ENCODE measurements at regions not wholly inside any gene's neighbourhood (a gene's known extent, or its start where the extent isn't known, plus 50 kb on each side); places are given as distances from the start of the nearest gene placed in this dataset.
A peak's percentile ranks its signal among the peaks of the same experiment; 100 is the strongest.
"Not testable (repeated sequence)": the region's sequence is repeated elsewhere in the genome, so short reads cannot be mapped to it uniquely, and the experiment has no call there.

DNA sequence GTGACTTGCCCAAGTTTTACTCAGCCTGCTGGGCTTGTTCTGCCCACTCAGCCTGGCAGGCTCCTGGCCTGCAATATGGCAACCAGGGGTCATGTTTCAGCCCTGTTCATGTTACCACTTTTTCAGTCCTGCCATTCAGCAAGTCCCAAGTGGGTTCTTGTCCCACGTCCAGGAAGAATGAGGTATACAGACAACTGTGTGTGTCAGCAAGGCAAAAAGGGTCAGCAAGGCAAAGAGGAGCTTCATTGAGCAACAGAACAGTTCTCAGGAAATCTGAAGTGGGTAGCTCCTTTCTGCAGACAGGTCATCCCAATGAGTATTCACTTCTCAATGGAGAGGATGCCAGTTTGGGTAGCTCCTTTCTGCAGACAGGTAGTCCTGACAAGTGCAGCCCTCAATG, 1233.3 kb upstream of the B3GALT2 start:
- no peak overlapping the region for H3K4me3 ChIP-seq (ENCODE audit: low read length)
- no peak for DNase-seq (ENCODE audit: low read depth, low spot score)

DNA sequence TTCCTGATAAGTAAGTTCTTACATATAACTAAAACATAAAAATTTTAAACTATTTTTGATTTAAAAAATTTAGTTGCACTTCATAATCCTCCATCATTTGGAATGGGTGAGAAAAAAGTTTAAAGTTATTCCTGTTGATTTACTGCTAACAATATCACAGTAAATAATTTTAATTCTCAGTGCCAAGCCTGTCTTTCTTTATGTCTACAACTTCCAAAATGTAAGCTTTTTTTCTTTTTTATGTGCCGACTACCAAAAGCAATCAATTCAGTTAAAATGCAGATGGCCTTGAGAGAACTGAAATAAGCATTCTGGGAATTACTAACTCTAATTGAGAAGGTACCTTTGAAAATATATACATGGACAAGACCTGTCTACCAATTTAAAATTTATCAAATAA, 1224.3 kb upstream of the B3GALT2 start:
- no peak for DNase-seq (ENCODE audit: low read depth, low spot score)
- H3K4me3 ChIP-seq (ENCODE audit: low read length), result no peak overlapping the region

DNA sequence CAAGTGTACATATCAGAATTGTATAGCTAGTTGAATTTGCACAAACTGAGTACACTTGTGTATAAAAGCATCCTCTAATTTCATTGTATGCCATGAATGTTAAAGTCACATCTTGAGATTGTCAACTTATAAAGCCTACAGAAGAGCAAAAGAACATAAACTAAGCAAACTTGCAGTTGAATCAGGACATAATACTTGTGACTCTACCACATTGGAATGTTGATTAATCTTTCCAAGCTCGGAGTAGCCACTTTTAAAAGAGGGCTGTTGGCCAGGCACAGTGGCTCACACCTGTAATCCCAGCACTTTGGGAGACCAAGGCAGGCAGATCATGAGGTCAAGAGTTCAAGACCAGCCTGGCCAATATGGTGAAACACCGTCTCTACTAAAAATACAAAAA, 1220.8 kb upstream of the B3GALT2 start:
- DNase-seq (ENCODE audit: low read depth, low spot score); H3K4me3 ChIP-seq (ENCODE audit: low read length): not testable (repeated sequence)

DNA sequence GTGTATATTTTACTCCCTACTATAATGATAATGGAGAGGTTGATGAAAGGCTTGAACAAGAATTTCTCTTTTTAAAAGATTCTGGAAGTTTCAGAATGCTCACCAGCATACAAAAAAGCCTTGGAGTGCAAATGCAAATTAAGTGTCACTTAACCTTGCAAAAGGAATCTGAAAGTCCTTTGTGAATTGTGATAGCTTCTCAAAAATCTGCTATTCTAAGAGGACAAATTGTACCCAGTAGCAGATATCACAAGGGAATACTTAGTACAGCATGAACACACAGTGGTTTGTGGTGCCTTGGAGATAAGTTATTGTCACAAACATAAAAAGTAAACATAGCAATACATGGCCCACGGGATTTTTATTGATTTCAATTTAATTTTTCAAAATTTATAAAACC, 1208.3 kb upstream of the B3GALT2 start:
- no peak for DNase-seq (ENCODE audit: low read depth, low spot score)

DNA sequence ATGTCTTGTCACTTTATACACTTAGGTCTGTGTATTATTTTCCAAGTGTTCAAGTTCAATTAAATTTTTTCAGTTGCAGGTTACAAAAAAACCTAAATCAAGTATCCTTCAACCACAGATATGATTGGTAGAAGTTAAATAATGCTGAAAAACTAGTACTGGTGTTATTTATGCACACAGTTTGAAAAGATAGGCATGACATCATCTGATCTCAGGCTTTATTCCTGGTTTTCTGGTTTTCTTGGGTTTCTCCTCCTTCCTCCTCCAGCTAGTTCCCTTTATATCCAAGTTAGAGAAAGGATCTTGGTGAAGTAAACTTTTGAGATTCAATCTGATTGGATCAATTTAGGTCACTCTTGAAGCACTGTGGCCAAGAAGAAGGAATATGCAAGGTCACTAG, 1201.1 kb upstream of the B3GALT2 start:
- no peak for DNase-seq (ENCODE audit: low read depth, low spot score)
- no peak overlapping the region for H3K4me3 ChIP-seq (ENCODE audit: low read length)

More for the DNA sequence above, 1208.3 kb upstream of the B3GALT2 start:
- no peak overlapping the region for H3K4me3 ChIP-seq (ENCODE audit: low read length)

DNA sequence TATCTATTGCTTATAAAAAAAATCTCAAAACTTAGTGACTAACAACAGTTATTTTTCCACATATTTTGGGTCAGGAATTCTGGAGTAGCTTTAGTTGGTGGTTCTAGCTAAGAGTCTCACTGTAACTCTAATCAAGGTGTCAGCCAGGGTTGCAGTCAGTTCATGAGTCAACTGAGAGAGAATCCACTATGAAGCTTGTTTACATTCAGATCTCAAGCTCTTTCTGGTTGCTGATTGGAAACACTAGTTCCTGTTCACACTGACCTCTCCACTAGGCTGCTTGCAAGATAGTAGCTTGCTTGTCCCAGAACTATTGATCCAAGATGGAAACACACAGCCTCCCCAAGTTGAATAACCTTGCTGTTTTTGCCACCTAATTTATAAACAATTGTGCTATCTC, 1192.1 kb upstream of the B3GALT2 start:
- H3K4me3 ChIP-seq (ENCODE audit: low read length), result no peak overlapping the region
- DNase-seq (ENCODE audit: low read depth, low spot score), result no peak

DNA sequence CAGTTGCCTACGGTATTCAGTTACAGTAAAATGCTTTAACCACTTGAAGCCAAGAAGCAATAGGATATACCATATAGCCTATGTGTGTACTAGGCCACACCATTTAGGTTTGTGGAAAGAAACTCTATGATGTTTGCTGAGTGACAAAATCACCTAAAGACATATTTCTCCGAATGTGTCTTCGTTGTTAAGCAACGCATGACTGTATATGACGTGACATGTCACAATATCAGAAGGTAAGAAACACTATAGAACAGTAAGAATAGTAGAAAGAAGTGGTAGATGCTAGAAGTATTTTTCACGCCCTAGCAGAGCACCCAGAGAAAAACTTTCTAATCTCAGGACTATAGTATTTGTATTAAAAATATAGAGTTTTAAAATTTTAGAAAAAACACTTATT, 1188.2 kb upstream of the B3GALT2 start:
- H3K4me3 ChIP-seq (ENCODE audit: low read length), result no peak overlapping the region
- no peak for DNase-seq (ENCODE audit: low read depth, low spot score)

DNA sequence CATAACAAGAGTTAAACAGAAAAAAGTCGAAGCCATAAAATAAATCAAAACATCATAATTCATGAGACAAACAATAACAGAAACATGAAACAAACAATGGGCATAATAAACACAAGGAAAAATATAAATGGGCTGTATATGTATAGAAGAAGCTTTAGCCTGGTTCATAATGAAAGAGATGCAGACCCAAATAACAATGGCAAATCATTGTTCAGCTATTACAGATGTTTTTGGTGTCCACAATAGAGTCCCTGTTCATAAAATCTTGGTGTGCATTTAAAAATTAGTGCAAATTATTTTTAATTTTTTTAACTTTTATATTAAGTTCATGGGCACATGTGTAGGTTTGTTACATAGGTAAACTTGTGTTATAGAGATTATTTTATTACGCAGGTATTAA, 1185.9 kb upstream of the B3GALT2 start:
- no peak overlapping the region for H3K4me3 ChIP-seq (ENCODE audit: low read length)
- DNase-seq (ENCODE audit: low read depth, low spot score), result no peak

DNA sequence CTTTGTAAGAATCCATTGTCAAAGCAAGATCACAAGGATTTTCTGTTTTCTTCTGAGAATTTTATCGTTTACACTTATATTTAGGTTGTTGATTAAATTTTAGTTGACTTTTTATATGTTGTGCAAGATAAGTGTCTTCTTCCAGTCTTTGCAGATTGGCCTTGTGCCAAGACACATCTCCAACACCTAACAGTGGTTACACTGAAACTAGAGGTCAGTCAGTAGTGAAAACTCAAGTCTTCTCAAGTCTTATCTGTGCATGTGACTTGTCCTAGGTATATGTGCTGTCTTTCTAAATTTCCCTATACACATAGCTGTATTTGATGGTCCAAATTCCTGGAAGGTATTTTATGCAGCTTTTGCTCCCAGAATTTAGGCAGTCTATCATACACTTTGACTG, 1183.2 kb upstream of the B3GALT2 start:
- DNase-seq (ENCODE audit: low read depth, low spot score), result no peak
- H3K4me3 ChIP-seq (ENCODE audit: low read length), result no peak overlapping the region

DNA sequence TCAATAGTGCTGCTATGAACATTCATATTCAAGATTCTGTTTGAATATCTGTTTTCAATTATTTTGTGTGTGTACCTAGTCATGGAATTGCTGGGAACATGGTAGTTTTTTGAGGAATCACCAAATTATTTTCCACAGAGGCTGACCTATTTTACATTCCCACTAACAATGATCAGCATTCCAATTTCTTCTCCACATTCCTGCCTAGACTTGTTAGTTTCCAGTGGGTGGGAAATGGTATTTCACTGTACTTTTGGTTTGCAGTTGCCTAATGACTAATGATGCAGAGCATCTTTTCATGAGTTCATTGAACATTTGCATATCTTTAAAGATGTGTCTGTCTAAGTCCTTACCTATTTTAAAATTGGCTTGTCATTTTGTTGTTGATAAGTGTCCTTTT, 1182.6 kb upstream of the B3GALT2 start:
- no peak for DNase-seq (ENCODE audit: low read depth, low spot score)
- no peak overlapping the region for H3K4me3 ChIP-seq (ENCODE audit: low read length)

DNA sequence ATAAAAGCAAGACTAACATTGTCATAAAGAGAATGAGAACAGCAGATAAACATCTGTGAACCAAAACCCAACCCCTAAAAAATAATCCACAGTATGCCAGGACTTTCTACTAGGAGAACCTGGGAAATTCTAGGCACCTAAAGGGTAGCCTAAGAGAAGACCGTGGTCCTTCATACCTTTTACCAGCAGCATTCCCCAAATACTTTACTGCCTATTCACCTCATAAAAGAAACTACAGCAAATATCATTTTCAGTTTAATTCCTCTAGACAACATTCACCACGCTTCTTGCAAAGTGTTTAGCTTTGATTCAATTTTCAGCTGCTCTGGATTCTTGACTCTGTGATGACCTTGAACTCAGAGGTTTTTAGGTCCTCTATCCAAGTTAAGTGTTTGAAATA, 1180.7 kb upstream of the B3GALT2 start:
- no peak overlapping the region for H3K4me3 ChIP-seq (ENCODE audit: low read length)
- DNase-seq (ENCODE audit: low read depth, low spot score), result no peak

DNA sequence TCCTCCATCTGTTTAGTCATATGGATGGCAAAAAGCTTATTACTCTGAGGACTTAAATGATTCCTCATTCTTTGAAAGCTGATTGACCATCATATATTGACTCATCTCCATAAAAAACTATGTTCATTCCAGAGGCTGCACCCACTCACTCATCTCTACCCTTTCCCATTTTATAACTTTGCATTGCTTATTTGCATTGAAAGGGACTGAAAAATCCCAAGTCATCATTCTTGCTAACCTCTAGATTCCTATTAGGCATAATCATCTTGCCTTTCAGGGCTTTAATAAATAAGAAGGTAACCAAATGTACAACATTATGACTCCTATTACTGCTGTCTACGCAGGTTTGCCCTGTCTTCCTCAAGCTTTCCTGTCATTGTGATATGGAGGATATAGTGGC, 1180.3 kb upstream of the B3GALT2 start:
- DNase-seq (ENCODE audit: low read depth, low spot score), result no peak
- no peak overlapping the region for H3K4me3 ChIP-seq (ENCODE audit: low read length)

DNA sequence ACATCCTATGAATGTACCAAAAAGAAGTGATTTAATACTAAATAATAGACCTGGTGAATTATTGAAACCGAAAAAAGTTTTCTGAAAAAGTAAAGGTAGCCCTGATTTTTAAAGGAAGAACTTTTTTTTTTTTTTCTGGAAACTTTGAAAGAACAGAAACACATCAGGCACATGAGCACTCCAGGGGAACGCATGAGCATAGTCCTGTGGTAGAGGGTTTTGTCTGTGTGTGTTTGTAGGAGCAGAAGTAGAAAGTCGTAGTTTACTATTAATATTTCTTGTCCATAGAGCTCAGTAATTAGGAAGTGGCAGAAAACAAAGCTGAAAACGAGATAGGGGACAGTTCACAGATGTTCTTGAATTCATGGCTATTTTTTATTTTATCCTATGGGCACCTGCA, 1175.9 kb upstream of the B3GALT2 start:
- no peak overlapping the region for H3K4me3 ChIP-seq (ENCODE audit: low read length)
- no peak for DNase-seq (ENCODE audit: low read depth, low spot score)

DNA sequence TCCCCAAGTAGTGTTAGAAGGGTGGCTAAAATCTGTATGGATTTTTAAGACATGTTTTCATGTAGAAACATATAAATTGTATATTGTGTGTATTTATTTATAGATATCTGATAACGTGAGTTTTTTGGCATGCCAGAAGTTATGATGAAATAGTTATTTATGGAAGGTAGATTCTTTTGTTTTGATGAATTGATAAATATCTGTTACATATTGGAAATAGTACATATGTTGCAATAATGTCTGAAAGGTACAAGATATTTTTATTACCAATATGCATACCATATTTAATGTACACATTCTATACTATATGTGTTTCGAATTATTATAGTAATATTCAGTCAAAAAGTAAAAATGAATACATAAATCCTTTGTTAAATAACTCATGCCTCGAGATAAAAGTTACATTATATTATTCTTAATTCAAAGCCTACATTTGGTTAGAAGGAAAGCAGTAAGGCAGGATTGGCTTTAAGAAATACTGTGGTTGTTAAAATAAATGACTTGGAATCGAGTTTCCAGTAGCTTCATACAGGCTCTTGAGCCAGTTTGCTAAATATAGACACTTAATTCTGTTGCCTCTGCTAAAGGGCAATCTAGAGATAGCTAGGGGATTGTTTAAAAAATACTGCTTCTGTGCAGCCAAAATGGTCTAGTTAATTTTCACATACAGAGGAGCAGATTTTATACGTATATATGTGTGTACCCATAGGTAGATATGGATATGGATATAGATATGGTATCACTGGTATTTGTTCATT, 1175.1 kb upstream of the B3GALT2 start:
- H3K4me3 ChIP-seq (ENCODE audit: low read length), result no peak overlapping the region
- DNase-seq (ENCODE audit: low read depth, low spot score), result no peak

DNA sequence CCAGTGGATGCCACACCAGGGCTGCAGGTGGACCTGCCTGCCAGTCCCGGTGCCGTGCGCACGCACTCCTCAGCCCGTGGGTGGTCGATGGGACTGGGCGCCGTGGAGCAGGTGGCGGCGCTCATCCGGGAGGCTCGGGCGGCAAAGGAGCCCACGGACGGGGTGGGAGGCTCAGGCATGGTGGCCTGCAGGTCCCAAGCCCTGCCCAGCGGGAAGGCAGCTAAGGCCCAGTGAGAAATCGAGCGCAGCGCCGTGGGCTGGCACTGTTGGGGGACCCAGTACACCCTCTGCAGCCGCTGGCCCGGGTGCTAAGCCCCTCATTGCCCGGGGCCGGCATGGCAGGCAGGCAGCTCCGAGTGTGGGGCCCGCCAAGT, 1171.8 kb upstream of the B3GALT2 start:
- DNase-seq (ENCODE audit: low read depth, low spot score), result no peak
- no peak overlapping the region for H3K4me3 ChIP-seq (ENCODE audit: low read length)

DNA sequence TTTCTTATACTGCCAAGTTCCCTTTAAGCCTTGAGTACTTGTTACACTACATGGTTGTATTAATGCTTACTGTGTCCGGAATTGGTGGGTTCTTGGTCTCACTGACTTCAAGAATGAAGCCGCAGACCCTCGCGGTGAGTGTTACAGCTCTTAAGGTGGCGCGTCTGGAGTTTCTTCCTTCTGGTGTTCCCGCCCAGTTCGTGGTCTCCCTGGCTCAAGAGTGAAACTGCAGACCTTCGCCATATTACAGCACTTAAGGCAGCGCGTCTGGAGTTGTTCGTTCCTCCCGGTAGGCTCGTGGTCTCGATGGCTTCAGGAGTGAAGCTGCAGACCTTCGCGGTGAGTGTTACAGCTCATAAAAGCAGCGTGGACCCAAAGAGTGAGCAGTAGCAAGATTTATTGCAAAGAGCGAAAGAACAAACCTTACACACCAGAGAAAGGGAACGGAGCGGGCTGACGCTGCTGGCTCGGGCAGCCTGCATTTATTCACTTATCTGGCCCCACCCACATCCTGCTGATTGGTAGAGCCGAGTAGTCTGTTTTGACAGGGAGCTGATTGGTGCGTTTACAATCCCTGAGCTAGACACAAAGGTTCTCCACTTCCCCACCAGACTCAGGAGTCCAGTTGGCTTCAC, 1171.3 kb upstream of the B3GALT2 start:
- H3K4me3 ChIP-seq (ENCODE audit: low read length); DNase-seq (ENCODE audit: low read depth, low spot score): not testable (repeated sequence)

DNA sequence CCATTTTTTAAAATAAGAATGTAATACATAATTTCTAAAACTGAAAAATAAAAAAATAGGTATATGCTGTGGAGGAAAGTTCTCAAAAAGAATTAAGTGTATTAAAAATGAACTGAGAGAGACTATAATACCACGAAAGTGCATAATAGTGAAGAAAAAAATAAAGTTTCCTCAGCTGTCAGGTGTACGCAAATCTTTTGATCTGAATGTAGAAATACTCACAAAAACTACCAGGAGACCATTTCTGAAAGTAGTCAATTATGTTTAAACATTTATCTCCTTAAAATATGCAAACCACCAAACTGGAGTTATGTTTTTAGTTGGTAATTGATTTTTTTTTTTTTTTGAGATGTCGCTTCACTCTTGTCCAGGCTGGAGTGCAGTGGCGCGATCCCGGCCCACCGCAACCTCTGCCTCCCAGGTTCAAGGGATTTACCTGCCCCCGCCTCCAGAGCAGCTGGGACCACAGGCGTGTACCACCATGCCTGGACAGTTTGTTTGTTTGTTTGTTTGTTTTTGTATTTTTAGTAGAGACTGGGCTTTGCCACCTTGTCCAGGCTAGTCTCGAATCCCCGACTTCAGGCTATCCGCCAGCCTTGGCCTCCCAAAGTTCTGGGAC, 1169.2 kb upstream of the B3GALT2 start:
- DNase-seq (ENCODE audit: low read depth, low spot score), result no peak
- H3K4me3 ChIP-seq (ENCODE audit: low read length), result no peak overlapping the region

DNA sequence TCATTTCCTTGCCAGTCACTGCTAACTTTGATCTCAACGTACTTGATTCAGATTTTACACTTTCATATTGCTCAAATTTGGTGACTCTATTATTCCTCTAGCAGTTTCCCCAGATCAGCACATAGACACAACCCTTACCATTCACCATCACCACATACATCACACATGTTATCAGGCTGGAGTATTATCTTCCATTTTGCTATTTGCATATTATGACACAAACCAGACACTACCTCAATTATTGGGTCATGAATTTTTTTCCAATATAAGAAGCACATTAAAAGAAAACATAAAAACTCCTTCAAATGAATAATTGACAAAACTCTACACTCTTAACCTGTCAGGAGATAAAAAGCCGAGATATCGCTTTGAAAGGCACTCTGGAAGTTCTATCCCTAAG, 1166.7 kb upstream of the B3GALT2 start:
- no peak for DNase-seq (ENCODE audit: low read depth, low spot score)
- H3K4me3 ChIP-seq (ENCODE audit: low read length), result no peak overlapping the region

DNA sequence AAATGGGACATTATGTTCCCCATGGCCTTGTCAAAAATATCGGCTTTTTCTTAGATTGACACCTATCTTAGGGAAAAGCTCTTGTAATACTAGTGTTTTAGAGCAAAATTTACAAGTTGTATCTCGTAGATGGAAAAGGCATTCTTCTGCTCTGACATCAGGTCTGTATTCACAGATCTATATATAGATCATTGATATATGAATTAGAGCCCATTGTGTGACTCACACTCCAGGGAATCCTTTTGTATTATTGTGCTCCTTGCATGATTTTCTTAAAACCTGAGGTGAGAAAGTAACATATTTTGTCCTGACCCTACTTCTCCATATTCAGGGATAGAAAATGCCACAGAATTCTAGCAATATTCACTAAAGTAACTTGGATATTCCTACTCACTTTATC, 1160.8 kb upstream of the B3GALT2 start:
- no peak for DNase-seq (ENCODE audit: low read depth, low spot score)
- no peak overlapping the region for H3K4me3 ChIP-seq (ENCODE audit: low read length)

DNA sequence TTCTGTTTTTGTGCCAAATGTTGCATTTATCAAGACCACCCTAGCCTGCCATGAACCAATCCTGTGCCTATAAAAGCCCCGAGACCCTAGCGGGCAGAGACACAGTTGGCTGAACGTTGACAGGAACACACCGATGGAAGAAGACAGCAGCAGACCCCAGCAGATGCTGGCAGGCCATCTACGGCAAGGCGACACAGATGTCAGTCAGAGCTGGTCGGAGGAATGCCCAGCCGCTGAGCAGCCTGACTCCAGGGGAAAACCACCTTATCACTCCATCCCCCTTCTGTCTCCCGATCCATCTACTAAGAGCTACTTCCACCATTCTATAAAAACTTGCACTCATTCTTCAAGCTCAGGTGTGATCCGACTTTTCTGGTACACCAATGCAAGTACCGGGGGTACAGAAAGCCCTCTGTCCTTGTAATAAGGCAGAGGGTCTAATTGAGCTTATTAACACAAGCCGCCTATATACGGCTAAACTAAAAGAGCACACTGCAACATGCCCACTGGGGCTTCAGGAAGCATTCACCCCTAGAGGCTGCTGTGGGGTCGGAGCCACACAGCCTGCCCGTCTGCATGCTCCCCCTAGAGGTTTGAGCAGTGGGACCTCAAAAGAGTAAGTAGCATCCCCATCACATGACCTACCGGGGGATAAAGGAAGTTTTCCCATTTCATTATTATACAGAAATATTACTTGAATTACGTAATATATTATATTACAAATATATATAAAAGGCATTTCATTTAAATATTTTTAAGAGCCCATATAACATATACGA, 1156.3 kb upstream of the B3GALT2 start:
- peak; percentile 46 for DNase-seq (ENCODE audit: low read depth, low spot score)
- no peak overlapping the region for H3K4me3 ChIP-seq (ENCODE audit: low read length)

Measured in Jurkat, Clone E6-1 (cell line).